ENCODE measurements at regions not wholly inside any gene's neighbourhood (a gene's known extent, or its start where the extent isn't known, plus 50 kb on each side); places are given as distances from the start of the nearest gene placed in this dataset.
"Not testable (repeated sequence)": the region's sequence is repeated elsewhere in the genome, so short reads cannot be mapped to it uniquely, and the experiment has no call there.

GRCh38 chr12:77218278-77218677 is 152.9 kb upstream of the E2F7 start:
- DNase-seq (ENCODE audit: low spot score): no peak

- DNase-seq (ENCODE audit: low spot score): not testable (repeated sequence)
Observed at GRCh38 chr12:77216136-77216535, 150.8 kb upstream of the E2F7 start.

- DNase-seq (ENCODE audit: low spot score): no peak
Observed at GRCh38 chr12:77214136-77214535, 148.8 kb upstream of the E2F7 start.

GRCh38 chr12:77213319-77213718 is 147.9 kb upstream of the E2F7 start:
- no peak for DNase-seq (ENCODE audit: low spot score)

- no peak for DNase-seq (ENCODE audit: low spot score)
Observed at GRCh38 chr12:77210724-77211123, 145.4 kb upstream of the E2F7 start.

DNA sequence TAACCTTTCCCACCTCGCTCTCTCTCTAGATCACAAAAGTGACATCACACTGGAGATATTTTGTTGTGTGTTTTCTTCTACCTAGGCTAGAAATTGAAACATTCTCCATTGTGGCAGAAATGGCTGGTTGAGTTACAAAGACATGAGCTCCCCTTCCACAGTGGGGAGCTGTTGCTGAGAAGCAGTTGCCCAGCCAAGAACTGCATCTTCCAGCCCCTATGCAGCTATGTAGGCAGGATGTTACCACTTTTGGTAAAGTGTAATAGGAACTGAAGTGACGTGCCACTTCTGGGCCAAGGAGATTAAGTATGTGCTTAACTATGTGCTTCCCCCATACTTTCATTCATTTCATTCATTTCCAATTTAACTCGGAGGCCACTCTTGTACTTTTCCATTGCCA is 138.7 kb upstream of the E2F7 start:
- no peak for DNase-seq (ENCODE audit: low spot score)

- no peak for DNase-seq (ENCODE audit: low spot score)
Observed at GRCh38 chr12:77202457-77203060, 137.2 kb upstream of the E2F7 start.

DNA sequence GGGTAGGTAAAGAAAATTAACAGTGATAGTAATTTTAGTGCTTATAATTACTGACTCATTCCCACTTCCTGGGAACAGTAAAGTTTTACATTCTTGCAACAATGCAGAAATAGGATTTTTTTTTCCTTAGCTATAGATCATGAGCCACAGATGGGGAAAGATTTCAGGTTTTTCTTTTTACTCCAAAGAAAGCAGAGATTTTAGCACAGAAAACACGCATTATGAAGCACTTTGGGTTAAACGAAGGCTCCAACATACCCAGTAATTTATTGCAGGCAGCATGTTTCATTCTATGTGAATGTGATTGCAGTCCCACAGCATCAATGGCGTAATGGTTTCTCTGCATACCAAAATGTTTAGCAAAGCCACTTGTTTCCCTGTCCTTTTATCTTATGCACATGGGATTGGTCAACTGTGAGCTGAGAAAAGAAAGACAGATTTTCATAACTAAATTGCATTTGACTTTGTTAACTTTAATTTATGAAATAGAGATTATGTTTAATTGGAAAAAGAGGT is 124.6 kb upstream of the E2F7 start:
- DNase-seq (ENCODE audit: low spot score): no peak

- DNase-seq (ENCODE audit: low spot score): no peak
Observed at GRCh38 chr12:77189458-77189857, 124.1 kb upstream of the E2F7 start.

- no peak for DNase-seq (ENCODE audit: low spot score)
Observed at GRCh38 chr12:77179515-77179914, 114.1 kb upstream of the E2F7 start.

DNA sequence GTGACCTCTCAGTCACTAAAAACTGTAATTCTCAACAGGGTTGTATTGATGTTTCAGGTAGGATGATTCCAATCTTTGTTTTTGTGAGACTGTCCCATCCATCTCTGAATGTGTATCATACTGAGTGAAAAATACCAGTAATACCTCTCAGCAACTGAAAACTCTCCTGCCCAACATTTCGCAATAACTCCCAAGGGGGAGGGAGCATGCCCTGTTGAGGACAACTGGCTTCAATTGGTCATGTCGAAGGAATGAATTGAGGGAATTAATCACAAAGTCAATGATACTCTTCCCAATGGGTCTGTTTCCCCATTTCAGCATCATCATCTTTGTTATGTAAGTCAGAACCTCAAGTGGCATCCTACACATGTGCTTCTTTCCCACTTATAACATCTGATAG is 102.4 kb upstream of the E2F7 start:
- DNase-seq (ENCODE audit: low spot score): no peak

DNA sequence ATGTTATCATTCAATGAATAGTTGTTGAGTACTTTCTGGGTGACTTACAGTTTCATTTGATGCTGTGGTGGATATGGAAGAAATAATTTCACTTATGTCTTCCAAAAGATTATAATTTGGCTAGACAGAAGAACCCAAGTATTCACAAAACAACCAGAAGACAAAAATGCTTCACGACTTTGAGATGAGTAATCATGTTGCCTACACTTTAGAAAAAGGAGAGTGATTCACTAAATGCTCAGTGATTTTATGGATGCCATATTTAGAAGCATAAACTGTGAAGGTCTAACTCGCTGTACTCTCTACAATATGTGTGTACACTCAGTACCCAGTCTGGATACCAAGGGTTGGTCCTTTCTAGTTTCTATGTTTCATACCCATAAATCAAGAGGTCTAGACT is 101.3 kb upstream of the E2F7 start:
- DNase-seq (ENCODE audit: low spot score): no peak

DNA sequence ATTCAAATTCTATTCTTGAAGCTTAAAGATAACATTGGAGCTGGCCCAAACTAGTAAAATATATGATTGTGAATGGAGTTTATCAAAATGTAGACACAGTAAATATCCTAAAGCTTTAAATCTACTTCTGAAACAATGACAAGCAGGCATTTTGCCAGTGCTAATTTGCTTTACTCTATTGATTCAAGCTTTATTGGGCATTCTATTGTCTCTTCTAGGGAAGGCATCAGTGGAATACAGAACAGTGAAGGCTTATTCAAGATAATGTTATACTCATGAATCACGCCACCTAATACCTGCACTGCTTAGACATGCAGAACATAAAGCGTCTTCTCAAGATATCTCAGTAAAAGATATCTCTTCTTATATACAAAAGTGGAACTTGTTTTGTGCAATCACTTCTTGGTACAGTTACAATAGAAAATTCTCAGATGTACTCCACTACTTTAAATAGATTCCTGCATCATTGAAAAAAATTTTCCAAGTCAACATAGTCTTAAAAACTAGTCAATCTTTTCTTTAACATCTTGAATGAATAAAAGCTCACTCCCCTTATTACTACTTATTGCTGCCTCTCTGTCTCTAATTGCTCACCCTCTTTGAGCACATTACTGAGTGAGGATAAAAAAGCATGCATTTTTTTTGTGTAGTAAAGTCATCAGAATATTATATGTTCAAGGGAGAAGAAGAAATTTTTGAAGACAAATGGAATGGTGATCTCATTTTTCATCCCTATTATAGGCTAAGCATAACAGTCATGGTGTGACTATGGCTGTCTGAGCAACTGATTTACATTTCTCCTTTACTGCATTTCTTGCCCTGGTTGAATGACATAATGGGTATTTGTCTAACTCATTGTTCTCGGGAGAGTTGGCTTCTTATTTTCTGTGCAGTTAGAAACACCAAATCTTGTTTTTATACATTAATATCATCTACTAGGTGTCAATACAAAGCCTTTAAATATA is 98.0 kb upstream of the E2F7 start:
- DNase-seq (ENCODE audit: low spot score): no peak

- no peak for DNase-seq (ENCODE audit: low spot score)
Observed at GRCh38 chr12:77161944-77162343, 96.6 kb upstream of the E2F7 start.

- no peak for DNase-seq (ENCODE audit: low spot score)
Observed at GRCh38 chr12:77160931-77161330, 95.6 kb upstream of the E2F7 start.

DNA sequence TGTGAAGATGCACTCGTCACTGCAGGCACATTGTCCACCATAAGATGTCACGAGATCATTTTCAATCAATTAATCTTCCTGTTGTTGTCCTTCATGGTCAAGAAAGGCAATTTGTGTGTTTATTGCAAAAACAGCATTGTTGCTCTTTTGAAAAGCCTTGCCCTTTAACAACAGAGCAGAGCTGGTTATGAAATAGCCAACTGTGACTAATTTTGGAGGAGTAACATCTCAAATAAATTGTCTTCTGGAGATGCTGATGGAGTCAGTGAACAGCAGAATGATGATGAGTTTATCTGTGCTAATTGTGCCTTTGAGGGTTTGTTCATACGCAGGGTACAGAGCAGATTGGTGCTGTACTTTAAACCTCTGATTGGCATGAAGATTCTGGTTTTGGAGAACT is 88.3 kb upstream of the E2F7 start:
- no peak for DNase-seq (ENCODE audit: low spot score)

DNA sequence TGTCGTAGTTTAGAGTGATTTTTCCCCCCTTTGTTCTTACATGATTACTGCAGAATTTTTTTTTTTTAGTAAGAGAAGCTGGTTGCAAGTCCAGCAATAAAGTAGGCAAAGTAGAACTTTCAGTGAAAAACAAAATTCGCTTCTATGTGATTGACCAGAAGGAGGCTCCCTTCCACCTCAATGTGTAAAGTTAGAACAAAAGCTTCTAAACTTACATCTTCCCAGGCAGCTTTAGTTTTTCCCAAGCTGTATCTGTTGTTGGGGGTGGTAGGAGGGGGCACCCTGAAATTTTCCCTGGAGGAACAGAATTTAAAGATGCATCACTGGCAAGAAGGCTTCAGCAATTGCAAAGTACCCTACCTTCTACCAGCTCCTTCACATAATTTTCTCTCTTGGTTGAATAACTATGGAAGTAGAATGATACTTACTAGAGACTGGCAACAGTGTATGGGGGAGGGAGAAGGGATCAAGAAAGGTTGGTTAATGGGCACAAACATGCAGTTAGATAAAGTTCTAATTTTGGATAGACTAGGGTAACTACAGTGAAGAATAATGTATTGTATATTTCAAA is 87.3 kb upstream of the E2F7 start:
- no peak for DNase-seq (ENCODE audit: low spot score)

DNA sequence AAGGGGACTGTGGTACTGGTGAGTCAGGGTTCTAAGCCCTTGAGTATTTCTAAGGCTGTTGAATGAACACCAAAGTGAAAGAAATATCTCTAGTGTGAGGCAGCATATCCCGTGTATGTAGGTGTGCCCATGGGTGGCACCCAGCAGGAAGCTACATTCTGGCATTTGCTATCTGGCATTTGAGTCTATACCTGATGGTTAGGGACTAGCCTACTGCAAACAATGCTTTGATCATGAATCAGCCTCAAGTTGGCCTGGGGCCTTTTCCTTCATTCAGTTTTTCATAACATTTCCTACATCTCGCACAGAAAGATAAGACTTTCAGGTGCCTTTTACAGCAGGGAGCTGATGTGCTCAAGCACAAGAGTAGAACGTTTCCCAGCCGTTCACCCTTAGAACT is 85.7 kb upstream of the E2F7 start:
- DNase-seq (ENCODE audit: low spot score): no peak

- DNase-seq (ENCODE audit: low spot score): peak; percentile 2
Observed at GRCh38 chr12:77133566-77133965, 68.2 kb upstream of the E2F7 start.

GRCh38 chr12:77131977-77132490 is 66.7 kb upstream of the E2F7 start:
- DNase-seq (ENCODE audit: low spot score): no peak

DNA sequence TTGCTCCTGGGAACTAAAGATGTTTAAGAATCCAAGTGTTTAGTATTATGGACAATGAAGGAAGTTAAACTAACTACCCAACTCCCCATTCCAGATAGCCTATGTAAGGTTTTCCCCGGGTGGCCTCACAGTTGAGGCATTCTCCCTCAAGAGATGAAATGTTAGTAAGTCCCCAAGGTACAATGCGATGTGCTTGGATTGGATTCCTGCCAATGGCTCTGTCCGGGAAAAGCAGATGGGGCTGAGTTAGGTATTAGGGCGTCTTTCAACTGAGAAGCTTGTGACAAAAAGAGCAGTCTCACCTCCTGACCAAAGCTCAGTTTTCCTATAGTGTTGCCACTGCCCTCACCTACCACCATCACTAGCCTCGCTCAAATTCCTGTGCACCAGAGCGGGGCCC is 64.8 kb upstream of the E2F7 start:
- no peak for DNase-seq (ENCODE audit: low spot score)

GRCh38 chr12:77124767-77125166 is 59.4 kb upstream of the E2F7 start:
- peak; percentile 4 for DNase-seq (ENCODE audit: low spot score)

DNA sequence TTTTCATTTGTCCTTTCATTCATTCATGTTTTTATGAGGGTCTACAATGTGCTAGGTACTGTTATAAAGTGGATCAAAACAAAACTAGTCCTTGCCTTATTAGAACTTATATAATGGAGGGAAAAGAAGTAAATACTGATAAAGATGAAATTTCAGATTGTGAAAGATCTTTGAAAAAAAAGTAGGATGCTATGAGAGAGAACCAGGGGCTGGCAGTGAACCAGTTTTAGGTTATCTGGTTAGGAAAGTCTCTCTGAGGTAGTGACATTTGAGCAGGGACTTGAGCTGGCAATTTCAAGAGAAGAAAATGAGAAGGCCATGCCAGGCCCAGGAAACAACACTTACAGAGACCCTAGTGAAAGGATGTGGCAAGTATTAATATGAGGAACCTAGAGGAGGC is 57.3 kb upstream of the E2F7 start:
- no peak for DNase-seq (ENCODE audit: low spot score)
